Neural progenitor cell (in vitro differentiated cells): ENCODE measurements at regions not wholly inside any gene's neighbourhood (a gene's known extent, or its start where the extent isn't known, plus 50 kb on each side); places are given as distances from the start of the nearest gene placed in this dataset.

Experiments used
- CTCF ChIP-seq: fragments of 200-600 bp; sonication (generic); IDR thresholded peaks from 2 replicates; pipeline ENCODE4 v1.5.1; 2017; ENCODE audit warnings: antibody characterized with exemption, mild to moderate bottlenecking
- EZH2 ChIP-seq: fragments of 200-600 bp; sonication (generic); IDR thresholded peaks from 2 replicates; pipeline ENCODE4 v1.6.1; 2017; ENCODE audit warnings: antibody characterized with exemption, mild to moderate bottlenecking, moderate library complexity
- EZH2phosphoT487 ChIP-seq: fragments of 200-600 bp; sonication (generic); IDR thresholded peaks from 2 replicates; pipeline ENCODE4 v1.6.1; 2017; ENCODE audit warnings: antibody characterized with exemption

GRCh38 chr7:131242123-131242650 lies 85.5 kb upstream of the MKLN1 start:
- TF ChIP-seq CTCF (no peak), EZH2 (no peak), EZH2phosphoT487 (no peak)
